Right cardiac atrium (tissue), 5 donors: ENCODE measurements at regions not wholly inside any gene's neighbourhood (a gene's known extent, or its start where the extent isn't known, plus 50 kb on each side); places are given as distances from the start of the nearest gene placed in this dataset.
"Not testable (repeated sequence)": the region's sequence is repeated elsewhere in the genome, so short reads cannot be mapped to it uniquely, and the experiment has no call there.

Experiments used
- ATAC-seq, 2 donors: fragments of 200-7000 bp; cut with Tn5 transposase; one replicate each; pipeline versions ENCODE4 v1.8.0 to v1.9.1; 2020; ENCODE audit warnings: moderate library complexity in 2 of 2, mild to moderate bottlenecking in 1 of 2
- DNase-seq, 3 donors: peaks; one replicate each; pipeline ENCODE4 v3.0.0-alpha.2; 2020
- H3K27ac ChIP-seq: one replicate; pipeline ENCODE4 v1.5.1; 2013; ENCODE audit warnings: mild to moderate bottlenecking, low read length, control low read depth, moderate library complexity
- H3K27me3 ChIP-seq: one replicate; pipeline ENCODE4 v1.6.1; 2013; ENCODE audit not compliant: control insufficient read depth, insufficient read depth
- H3K4me1 ChIP-seq: one replicate; pipeline ENCODE4 v1.6.1; 2013; ENCODE audit warnings: low read length; ENCODE audit not compliant: control insufficient read depth, insufficient read depth
- H3K4me3 ChIP-seq: one replicate; pipeline ENCODE4 v1.5.1; 2013; ENCODE audit warnings: low read length, control low read depth
- H3K9me3 ChIP-seq: one replicate; pipeline ENCODE4 v1.6.1; 2013; ENCODE audit warnings: low read length; ENCODE audit not compliant: control insufficient read depth
- WGBS: extraction: QIAGEN DNeasy Blood & Tissue Kit; methylation state at CpG from one replicate; pipeline ENCODE4 v1.1.7; 2013; 5-methylcytosine and 5-hydroxymethylcytosine counted together
- intact Hi-C, 4 donors: fragments of 100-400 bp; cut with DNase I; formaldehyde crosslinking; loops; one replicate each; pipeline versions ENCODE4 v1.11.0 to v1.14.0; 2022 to 2023
- donor health status: healthy with polysubstance abuse.
- donor health status: DM: no; HTN: yes; CAD: no.
- donor health status: DM: no; HTN: no; CAD: no.
- donor health status: DM: no; HTN: yes; CAD: no; lungs with severe emphysema.
- donor health status: DM: yes; HTN: yes; CAD: no.

- H3K27ac ChIP-seq, result no peak overlapping the region
- DNase-seq (no peak), ATAC-seq (no peak)
- no peaks in the 10 kb centered on the region for H3K9me3 ChIP-seq
- WGBS, result 52% methylated on average over 5 of the region's 5 CpGs
- no peaks in the 10 kb centered on the region for H3K4me1 ChIP-seq
- no peaks in the 10 kb centered on the region for H3K27me3 ChIP-seq
- no peak overlapping the region for H3K4me3 ChIP-seq
- intact Hi-C loops, result no loop called here
Observed at GRCh38 chr15:56794553-56795329, 61.4 kb upstream of the ZNF280D start.

GRCh38 chr15:56794165-56794552 lies 60.9 kb upstream of the ZNF280D start:
- Histone ChIP-seq H3K4me1 (no peaks in the 10 kb centered on the region), H3K4me3 (no peak overlapping the region), H3K27ac (no peak overlapping the region), H3K27me3 (no peaks in the 10 kb centered on the region), H3K9me3 (no peaks in the 10 kb centered on the region)
- ATAC-seq, result peak; percentile 63 to 71
- WGBS, result 25% methylated on average over 1 of the region's 1 CpG
- intact Hi-C loops, result no loop called here
- no peak for DNase-seq

- ATAC-seq, result no peak
- no peak for DNase-seq
- no peaks in the 10 kb centered on the region for H3K9me3 ChIP-seq
- no peaks in the 10 kb centered on the region for H3K27me3 ChIP-seq
- H3K4me3 ChIP-seq, result no peak overlapping the region
- intact Hi-C loops, result no loop called here
- WGBS, result 95% methylated on average over 4 of the region's 4 CpGs
- no peak overlapping the region for H3K27ac ChIP-seq
- H3K4me1 ChIP-seq, result no peaks in the 10 kb centered on the region
Observed at GRCh38 chr15:56792211-56792610, 58.9 kb upstream of the ZNF280D start.

GRCh38 chr15:56791521-56791920 lies 58.2 kb upstream of the ZNF280D start:
- H3K4me1 ChIP-seq, intact Hi-C loops, ATAC-seq, H3K9me3 ChIP-seq, H3K4me3 ChIP-seq, H3K27me3 ChIP-seq, DNase-seq, H3K27ac ChIP-seq: not testable (repeated sequence)
- WGBS, result 98% methylated on average over 1 of the region's 1 CpG

- intact Hi-C loops, result no loop called here
- DNase-seq (no peak), ATAC-seq (no peak)
- Histone ChIP-seq H3K9me3 (no peaks in the 10 kb centered on the region), H3K4me3 (no peak overlapping the region), H3K27ac (no peak overlapping the region), H3K4me1 (no peaks in the 10 kb centered on the region), H3K27me3 (no peaks in the 10 kb centered on the region)
- WGBS, result 95% methylated on average over 2 of the region's 2 CpGs
Observed at GRCh38 chr15:56788359-56788758, 55.0 kb upstream of the ZNF280D start.

GRCh38 chr15:56786966-56787365 lies 53.7 kb upstream of the ZNF280D start:
- Histone ChIP-seq H3K27me3 (no peaks in the 10 kb centered on the region), H3K9me3 (no peaks in the 10 kb centered on the region), H3K4me3 (no peak overlapping the region), H3K27ac (no peak overlapping the region), H3K4me1 (no peaks in the 10 kb centered on the region)
- intact Hi-C loops, result no loop called here
- whole genome bisulfite sequencing, result 78% methylated on average over 5 of the region's 5 CpGs
- DNase-seq, result no peak
- ATAC-seq, result no peak

GRCh38 chr15:56783857-56784661 lies 50.8 kb upstream of the ZNF280D start:
- no peak overlapping the region for H3K4me3 ChIP-seq
- no peaks in the 10 kb centered on the region for H3K9me3 ChIP-seq
- intact Hi-C loops, result no loop called here
- no peak overlapping the region for H3K27ac ChIP-seq
- ATAC-seq (no peak), DNase-seq (no peak)
- 94% methylated on average over 5 of the region's 5 CpGs for whole genome bisulfite sequencing
- no peaks in the 10 kb centered on the region for H3K27me3 ChIP-seq
- no peaks in the 10 kb centered on the region for H3K4me1 ChIP-seq

GRCh38 chr15:56783156-56783856 lies 50.0 kb upstream of the ZNF280D start:
- ATAC-seq, result no peak

More at GRCh38 chr15:56783156-56783856, 50.0 kb upstream of the ZNF280D start:
- intact Hi-C loops, result no loop called here
- Histone ChIP-seq H3K9me3 (no peaks in the 10 kb centered on the region), H3K27ac (no peak overlapping the region), H3K4me3 (no peak overlapping the region), H3K27me3 (no peaks in the 10 kb centered on the region), H3K4me1 (no peaks in the 10 kb centered on the region)
- DNase-seq, result no peak
- 91% methylated on average over 7 of the region's 7 CpGs for WGBS
